DMS53 treated with DMSO at 0.1 percent for 48 hours (cell line): ENCODE measurements at regions not wholly inside any gene's neighbourhood (a gene's known extent, or its start where the extent isn't known, plus 50 kb on each side); places are given as distances from the start of the nearest gene placed in this dataset.
"Not testable (repeated sequence)": the region's sequence is repeated elsewhere in the genome, so short reads cannot be mapped to it uniquely, and the experiment has no call there.

Source experiments
- DNase-seq: peaks from one replicate; lab custom pipeline; 2025; ENCODE audit not compliant: unreplicated experiment; lab: John Stamatoyannopoulos, UW

- DNase-seq, result no peak
Observed at GRCh38 chr10:35950226-35950625, 308.1 kb upstream of the FZD8 start.

DNA sequence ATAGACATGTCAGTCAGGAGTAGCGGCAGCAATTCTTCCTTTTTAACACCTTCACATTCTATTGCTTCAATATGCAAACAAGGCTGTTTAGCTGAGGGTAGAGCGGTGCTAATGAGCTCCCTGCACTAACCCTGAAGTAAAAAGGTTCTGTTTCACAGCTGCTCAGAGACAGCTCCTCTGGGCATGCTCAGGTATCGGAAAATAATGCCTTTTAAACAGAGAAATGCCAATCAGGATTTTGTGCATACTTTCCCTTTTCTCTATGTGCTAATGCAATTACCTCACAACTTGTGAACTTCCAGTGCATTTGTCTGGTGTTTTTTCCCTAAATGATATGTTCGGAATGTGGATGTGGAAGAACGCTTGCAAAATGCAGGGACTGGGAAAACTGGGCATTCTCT lies 307.7 kb upstream of the FZD8 start:
- DNase-seq, result no peak

DNA sequence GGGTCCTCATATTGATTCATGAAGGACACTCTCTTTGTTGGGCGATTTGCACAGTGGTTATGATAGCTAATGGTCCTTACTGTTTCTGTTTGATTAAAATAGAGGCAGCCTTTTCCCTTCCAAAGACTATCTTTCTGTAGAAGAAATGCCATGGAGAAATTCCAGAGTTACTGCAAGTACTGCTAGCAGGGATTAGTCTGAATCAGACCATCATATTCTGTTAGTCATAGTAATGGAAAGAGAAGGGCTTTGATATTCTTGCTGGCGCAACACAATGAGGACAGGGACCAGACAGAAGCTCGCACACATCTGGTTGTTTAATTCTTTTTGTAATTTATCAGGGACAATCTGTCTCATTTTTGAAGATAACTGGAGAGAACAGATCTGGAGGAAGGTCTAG lies 304.5 kb upstream of the FZD8 start:
- DNase-seq, result no peak

DNA sequence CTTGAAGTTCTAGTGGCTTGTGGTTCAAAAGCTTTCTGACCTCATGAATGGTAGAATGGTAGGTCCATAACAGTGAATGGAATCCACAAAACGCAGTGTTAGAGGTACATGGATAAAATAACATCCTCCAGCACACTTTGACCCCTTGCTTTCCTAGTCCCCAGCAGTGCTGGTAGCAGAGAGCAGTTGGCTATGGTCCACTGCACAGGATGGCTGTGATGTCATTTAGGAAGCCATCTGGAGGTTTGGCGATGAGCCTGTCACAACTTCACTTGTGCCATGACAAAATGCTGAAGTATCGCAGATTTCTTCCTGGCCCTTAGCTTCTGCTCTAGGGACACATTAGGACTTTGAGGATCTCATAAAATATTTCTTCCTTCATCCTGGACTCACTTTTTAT lies 300.0 kb upstream of the FZD8 start:
- no peak for DNase-seq

GRCh38 chr10:35940141-35941041 lies 298.3 kb upstream of the FZD8 start:
- no peak for DNase-seq

DNA sequence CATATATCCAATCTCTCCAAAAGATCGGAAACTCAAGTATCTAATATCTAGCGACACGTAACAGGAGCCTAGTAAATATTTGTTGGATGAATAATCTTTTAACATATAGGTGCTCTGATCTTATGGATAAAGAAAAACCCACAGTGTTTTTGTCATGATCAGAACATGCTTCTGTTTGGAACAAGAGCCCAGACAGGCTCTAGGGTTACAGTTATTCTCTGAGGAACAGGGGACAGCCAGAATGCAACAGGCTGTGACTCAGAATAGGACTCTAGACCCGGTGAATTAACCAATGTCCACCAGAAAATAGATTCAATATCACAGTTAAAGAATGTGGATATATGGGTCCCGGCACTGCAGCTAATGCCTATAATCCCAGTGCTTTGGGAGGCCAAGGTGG lies 296.1 kb upstream of the FZD8 start:
- DNase-seq, result no peak

GRCh38 chr10:35937546-35937945 lies 295.4 kb upstream of the FZD8 start:
- no peak for DNase-seq

DNA sequence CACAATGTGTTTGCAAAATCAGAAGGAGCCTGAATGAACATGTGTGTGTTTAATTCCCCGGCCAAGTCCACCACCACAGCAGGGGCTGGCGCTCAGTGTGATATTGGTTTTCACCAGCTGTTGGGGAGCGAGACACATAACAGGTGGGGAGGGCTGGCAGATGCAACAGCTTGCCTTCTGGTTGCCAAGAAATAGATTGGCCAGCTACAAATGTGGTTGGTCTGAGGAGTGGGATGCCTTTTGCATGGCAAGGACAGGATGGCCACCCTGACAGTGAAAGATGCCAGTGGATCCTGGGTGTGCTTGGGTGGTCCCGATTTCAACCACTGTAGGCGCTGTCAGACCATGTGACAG lies 292.5 kb upstream of the FZD8 start:
- no peak for DNase-seq

DNA sequence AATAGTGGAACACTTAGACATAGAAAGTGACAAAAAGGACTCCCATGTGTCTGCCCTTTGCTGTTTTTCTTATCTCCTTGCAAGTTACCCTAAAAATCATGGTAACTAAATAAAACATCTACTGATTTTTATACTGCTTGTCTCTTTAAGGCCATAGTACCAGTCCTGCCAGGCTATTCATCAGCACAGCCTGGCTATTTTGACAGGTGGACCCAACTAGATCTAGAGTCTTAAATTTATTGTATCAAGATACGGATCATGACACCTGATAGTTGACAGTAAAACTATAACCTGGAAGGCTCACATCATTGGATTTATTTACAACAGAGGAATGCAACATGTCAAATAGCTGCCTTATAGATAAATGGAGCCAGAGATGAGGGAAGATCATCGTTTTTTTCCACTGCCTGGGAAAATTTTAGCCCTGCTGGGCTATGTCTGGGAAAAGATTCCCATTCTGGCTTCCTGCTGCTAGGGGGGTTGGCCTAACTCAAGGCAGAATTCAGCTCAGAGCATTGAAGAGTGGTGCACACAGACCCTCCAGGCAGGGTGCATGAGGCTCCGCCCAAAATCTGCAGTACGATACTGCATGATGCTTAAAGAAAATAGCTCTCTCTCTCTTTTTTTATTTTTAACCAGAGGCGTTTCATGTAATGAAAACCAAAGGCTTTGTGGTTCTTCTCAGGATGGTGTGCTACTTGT lies 292.0 kb upstream of the FZD8 start:
- DNase-seq, result no peak

GRCh38 chr10:35933491-35933890 lies 291.4 kb upstream of the FZD8 start:
- DNase-seq, result no peak

DNA sequence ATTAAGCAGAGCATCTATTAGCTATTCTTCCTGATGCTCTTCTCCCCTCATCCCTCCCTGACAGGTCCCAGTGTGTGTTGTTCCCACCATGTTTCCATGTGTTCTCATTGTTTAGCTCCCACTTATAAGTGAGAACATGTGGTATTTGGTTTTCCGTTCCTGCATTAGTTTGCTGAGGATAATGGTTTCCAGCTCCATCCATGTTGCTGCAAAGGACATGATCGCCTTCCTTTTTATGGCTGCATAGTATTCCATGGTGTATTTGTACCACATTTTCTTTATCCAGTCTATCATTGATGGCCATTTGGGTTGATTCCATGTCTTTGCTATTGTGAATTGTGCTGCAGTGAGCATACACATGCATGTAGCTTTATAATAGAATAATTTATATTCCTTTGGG lies 287.9 kb upstream of the FZD8 start:
- not testable (repeated sequence) for DNase-seq

- no peak for DNase-seq
Observed at GRCh38 chr10:35928748-35929147, 286.7 kb upstream of the FZD8 start.

DNA sequence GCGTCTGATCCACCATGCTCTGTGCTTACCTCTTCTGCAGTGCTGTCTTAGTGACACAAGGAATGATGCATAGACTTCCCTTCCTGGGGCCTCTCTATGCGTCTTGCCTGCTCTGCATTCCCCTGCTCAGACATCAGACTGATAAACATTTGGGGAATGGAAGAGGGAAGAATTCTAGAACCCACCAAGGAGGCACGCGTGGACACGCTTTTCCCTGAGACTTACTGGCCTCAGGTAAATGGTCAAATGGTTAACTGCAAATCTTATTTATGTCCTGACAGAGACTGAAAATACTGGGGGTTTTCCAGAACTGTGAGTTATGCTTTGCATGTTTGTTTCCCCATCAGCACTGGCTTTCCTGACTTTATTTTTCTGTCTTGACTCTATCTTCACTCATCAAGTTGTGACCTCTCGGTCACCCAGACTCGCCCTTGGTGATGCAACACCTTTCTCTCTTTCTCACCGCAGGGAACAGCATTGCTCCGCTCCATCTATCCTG lies 285.9 kb upstream of the FZD8 start:
- no peak for DNase-seq

- no peak for DNase-seq
Observed at GRCh38 chr10:35927341-35927740, 285.2 kb upstream of the FZD8 start.

DNA sequence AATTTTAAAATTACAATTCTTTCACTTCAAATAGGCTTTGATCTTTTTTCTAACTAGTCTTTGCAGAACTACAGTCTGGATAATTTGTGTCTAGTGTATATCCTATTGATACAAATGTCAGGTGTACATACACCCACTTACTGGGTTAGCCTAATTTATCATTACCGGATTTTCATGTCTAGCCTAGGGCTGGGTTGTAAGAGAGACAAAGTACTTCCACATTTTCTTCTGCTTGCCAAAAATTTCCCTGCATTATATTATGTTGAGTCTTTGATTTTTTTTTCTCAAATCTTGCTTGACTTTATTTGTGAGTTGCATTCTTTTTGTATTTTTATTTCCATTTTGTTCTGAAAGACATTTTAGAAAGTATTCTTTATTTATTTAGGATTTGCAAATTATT lies 284.8 kb upstream of the FZD8 start:
- no peak for DNase-seq

DNA sequence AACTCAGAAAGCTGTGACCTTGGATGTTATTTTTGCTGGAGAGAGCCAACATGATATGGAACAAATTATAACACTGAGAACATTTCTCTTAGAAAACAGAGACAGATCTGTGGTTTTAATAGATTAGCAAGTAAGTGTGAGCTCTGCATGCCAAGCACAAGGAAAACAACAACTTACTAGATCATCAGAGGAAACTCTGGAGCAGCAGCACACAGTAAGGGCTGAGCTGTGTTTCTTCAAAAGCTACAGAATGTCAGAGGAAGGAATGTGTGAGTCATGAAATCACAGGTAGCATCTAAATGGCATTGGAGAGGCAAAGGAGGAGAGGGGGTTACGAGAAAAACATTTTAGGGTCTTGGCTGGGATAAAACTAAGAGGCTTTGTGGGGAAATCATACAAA lies 283.4 kb upstream of the FZD8 start:
- no peak for DNase-seq

GRCh38 chr10:35924759-35925158 lies 282.7 kb upstream of the FZD8 start:
- DNase-seq, result no peak

DNA sequence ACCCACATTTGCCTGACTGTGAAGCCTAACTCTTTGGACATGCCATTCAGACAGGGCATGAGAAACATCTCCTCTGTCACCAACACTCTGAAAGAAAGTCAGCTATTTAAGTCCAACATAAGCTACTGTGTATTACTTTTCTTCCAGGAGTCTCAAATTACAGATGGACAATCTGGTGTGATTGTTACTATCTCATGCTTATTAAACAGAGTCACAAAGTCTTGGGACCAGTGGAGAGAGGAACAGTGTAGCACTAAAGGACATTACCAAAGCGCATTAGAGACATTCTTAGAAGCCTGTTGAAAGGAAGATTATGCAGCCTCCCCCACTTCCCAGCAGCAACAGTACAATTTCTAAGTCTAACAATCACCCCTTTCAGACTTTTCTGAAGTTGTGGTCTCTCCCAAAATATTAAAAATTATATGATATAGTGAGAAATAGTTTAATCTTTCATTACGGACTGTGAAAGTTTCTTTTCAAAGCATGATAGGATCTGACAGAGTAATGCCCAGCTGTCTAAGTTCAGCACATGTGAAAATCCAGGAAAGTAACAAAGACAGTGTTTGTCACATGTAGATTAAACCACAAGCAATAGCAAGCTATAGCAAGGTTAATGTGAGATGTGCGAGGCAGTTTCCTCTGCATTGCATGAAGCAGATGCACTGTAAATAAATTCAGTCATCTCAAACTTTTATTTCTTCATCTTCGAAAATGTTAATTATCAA lies 280.9 kb upstream of the FZD8 start:
- no peak for DNase-seq

GRCh38 chr10:35921866-35922350 lies 279.8 kb upstream of the FZD8 start:
- DNase-seq, result no peak

DNA sequence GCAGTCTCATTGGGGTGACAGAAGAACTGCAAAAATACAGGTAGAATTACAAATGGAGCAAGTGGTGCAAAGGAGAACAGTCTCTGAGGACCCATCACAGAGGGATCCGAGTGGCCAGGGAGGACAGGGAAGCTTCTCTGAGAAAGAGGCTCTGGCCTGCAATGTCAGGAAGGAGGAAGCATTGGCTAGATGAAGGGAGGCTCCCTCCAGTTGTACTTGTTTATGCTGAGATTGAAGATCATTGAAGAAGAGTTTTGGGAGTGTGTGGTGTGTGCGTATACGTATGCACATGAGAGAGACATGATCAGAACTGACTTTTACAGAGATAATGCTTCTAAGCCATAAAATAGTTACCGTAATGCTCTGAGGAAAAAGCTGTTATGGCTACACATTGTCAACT lies 274.7 kb upstream of the FZD8 start:
- DNase-seq, result no peak

DNA sequence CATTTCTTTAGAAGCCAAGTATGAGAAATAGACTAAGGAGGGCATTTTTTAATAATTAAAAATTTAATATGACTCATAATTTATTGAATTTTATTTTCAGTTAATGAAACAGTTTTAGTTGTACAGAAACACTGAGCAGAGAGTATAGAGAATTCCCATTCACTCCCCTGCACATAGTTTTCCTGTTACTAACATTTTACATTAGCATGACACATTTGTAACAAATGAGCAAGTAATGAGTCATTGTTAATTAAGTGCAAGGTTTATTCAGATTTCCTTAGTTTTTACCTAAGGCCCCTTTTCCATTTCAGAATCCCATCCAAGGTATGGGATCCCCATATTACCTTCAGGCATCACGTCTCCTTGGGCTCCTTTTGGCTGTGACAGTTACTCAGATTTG lies 271.5 kb upstream of the FZD8 start:
- no peak for DNase-seq
